H7 (cell line): ENCODE measurements at regions not wholly inside any gene's neighbourhood (a gene's known extent, or its start where the extent isn't known, plus 50 kb on each side); places are given as distances from the start of the nearest gene placed in this dataset.

Experiments used
- DNase-seq: peaks from one replicate; pipeline ENCODE4 v3.0.0; 2012
- H3K27me3 ChIP-seq: 2 replicates; pipeline ENCODE4 v1.6.0; 2011; ENCODE audit warnings: mild to moderate bottlenecking, low read length; ENCODE audit not compliant: control insufficient read depth, insufficient read depth
- H3K36me3 ChIP-seq: replicated peaks from 2 replicates; pipeline ENCODE4 v1.5.1; 2011; ENCODE audit warnings: low read length; ENCODE audit not compliant: control insufficient read depth, insufficient read depth
- H3K4me3 ChIP-seq: 2 replicates; pipeline ENCODE4 v1.5.1; 2011; ENCODE audit warnings: low read depth, mild to moderate bottlenecking, control low read depth, low read length, moderate library complexity; ENCODE audit not compliant: insufficient read depth

DNA sequence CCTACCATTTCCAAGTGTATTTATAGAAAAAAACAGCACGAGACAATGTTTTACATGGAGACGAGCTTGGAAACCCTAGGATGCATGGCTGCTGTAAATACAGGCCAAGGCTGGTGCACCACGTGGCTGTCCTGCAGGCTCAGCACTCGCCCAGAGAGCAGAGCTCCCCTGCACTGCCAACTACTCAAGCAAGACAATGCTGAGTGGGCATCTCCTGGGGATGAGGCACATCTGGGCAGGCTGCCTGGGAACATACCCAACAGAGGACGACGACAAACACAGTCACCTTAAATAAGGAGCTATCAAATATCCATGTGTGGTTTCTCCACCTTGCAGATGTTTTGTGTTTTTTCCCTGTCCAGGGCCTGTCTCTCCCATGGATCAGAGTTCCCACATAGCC lies 128.3 kb upstream of the PRMT8 start:
- H3K36me3 ChIP-seq, result no peaks in the 10 kb centered on the region
- DNase-seq, result no peak
- H3K27me3 ChIP-seq, result peaks cover 30% of the 10 kb centered on the region
- no peak overlapping the region for H3K4me3 ChIP-seq

DNA sequence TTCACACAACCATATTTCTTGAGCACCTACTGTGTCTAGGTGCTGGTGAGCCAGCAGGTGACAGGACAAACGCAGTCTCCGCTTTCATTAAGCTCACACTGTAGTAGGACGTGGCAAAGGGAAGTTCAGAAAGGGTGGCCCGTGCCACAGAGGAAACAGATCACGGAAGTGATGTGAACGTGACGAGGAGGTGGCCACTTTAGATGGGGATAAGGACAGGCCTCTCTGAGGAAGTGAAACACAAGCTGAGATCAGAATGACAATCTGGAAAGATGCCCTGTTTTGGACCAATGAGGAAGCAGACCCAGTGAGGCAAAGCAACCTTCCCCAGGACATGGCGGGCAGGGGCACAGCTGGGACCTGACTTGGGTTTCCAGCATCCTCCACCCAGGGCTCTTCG lies 127.4 kb upstream of the PRMT8 start:
- DNase-seq, result no peak
- Histone ChIP-seq H3K36me3 (no peaks in the 10 kb centered on the region), H3K27me3 (peaks cover 34% of the 10 kb centered on the region), H3K4me3 (no peak overlapping the region)

DNA sequence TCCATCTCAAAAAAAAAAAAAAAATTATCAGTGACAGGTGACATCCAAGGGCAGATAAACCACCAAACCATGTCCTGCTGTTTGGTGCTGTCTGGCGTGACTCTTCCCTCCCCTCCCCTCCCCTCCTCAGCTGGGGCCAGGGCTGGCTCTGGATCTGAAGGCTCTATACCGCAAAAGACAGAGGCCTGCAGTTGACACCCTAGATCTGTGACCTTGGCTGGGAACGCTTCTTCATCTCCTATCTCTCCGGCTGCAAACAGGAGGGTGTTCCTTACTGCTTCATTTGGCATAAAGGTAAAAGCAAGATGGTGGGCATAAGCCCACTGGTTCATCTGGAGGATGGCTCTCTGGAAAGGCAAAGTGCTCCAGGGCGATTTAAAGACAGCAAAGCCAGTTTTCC lies 126.8 kb upstream of the PRMT8 start:
- Histone ChIP-seq H3K36me3 (no peaks in the 10 kb centered on the region), H3K4me3 (no peak overlapping the region), H3K27me3 (peaks cover 36% of the 10 kb centered on the region)
- DNase-seq, result no peak

DNA sequence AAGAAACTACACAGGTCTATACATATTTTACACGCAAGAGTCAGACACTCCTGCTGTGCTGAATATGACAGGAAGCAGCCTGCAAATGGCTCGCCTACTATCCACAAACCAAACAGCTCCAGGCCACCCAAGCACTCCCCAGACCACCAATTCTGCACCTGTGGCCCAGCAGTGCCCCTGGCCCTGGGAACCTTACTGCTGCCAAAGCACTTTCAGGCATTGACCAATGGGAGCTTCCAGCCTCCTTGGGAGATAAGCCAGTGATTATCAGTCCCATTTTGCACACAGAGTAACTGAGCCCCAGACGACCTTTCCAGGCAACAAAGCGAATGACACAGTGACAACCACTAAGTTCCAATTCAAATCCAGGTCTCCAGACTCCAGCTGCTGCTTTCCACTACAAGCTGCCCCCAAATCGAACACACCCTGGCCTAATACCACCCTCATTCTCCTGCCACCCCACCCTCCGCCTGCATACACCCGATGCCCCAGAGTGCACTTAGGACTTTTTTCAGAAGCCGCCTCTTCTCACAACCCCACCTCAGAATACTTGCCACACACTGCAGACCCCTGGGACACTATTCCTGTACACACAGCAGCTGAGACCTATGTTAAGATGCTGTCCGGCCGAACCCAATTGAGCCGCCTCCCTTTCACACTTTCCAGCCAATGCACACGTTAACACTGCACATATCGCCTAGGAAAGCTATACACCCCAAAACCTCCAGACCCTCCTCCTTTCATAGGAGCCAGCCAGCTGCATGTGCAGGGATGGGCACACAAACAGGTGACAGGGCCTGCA lies 126.1 kb upstream of the PRMT8 start:
- Histone ChIP-seq H3K27me3 (peaks cover 36% of the 10 kb centered on the region), H3K36me3 (no peaks in the 10 kb centered on the region), H3K4me3 (peak overlapping the region; percentile 54; the same call in 1 of the 2 replicates)
- DNase-seq, result no peak

DNA sequence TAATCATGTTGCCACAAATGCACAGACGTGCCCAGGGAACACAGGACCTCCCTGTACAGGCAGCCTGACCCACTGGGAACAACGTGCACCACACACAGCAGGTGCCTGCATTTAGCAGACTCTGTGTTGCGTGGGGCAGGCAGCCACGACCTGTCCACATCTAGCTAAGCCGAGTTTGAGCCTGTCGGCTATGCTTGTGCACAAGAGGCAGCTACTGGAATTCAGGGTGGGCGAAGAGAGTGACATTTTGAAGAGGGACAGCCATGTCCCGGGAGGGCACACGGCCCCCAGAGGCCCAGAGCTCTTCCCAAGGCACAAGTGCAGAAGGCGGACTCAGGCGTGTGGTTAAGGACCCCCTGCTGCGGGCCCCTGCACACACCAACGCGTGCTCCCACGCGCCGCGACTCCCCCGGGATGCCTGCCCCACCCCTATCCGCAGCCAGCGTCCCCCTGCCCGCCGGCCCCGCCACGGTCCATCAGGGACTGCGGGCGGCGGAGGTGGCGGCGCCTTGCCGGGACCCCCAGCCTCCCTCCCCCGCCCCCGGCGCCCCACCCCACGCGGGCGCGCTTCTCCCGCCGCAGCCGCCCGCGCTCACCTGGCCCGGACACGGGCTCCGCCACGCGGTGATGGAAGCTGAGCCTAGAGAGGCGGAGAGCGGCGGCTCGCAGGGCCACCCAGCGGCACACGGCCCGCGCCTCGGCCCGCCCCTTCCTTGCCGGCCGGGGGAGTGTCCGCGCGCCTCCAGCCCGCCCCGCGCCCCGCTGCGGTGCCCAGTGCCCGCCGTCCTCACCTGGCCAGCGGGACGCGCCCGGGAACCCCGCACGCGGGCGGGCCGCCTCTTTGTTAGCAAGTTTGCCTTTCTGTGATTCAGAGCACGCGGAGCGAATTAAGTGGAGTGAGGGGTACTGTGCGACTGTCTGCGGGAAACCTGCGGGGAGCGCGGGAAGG lies 125.3 kb upstream of the PRMT8 start:
- peak; percentile 95 for DNase-seq
- Histone ChIP-seq H3K27me3 (peaks cover 38% of the 10 kb centered on the region), H3K36me3 (no peaks in the 10 kb centered on the region), H3K4me3 (peak overlapping the region; percentile 54)

DNA sequence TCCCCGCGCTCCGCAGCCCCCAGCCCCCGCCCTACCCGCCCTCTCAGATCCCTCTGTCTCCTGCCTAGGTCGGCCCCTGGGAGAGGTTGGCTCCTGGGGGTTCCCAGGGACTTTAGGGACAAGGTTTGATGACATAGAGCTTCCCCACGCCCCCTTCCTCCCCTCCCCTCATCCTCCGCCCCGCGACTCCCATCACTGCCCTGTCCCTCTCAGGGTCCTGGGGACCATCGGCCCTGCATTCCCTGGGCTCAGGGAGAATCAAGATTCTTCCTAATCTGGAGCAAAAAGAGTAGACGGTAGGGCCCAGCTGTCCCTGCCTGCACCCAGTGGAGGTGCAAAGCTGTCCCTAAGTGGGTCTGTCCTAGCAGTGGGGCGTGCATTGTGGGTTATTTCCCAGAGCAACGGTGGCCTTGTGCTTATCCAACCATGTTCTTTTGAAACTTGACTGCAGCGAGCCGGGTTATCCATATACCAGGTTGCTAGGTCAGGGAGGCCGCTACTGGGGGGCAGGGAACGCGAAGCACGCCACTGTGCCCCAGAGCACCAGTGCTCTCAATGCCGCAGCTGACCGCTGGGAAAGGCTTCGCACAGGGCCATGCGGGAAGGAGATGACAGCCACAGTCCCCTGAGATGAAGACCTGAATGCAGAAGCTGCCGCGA lies 124.4 kb upstream of the PRMT8 start:
- peak overlapping the region; percentile 54 for H3K4me3 ChIP-seq
- no peaks in the 10 kb centered on the region for H3K36me3 ChIP-seq
- peaks cover 38% of the 10 kb centered on the region for H3K27me3 ChIP-seq
- DNase-seq, result peak; percentile 80

DNA sequence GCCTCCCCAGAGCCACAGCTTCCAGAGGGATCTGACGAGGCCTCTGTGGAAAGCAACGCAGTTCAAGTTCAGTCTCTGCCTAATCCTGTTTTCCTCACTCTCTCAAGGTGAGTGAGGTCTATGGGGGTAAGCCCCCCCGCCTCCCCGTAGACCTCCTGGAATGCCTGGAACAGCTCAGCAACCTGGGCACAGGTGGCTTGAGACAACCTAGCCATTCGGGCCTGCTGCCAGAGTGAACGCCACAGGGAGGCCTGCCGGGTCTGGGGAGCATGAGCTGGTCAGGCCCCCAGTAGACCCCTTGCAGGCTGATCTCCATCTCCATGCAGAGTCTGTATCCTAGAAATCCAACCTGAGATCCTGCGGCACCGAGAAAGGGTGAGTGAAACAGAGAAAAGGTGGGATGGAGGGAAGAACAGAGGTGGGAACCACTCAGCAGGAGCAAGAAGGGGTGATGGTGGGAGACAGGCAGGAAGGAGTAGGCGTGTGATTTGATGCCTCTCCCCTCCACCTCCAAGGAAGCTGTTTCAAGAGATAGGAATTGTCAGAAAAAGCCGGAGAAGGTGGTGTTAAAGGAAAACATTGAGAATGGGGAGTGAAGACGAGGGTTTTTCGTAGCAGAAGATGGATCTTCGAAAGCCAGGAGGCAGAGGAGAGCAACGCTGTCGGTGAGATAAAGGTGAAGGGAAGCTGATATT lies 123.1 kb upstream of the PRMT8 start:
- no peaks in the 10 kb centered on the region for H3K36me3 ChIP-seq
- H3K27me3 ChIP-seq, result peaks cover 38% of the 10 kb centered on the region
- no peak for DNase-seq
- H3K4me3 ChIP-seq, result no peak overlapping the region

DNA sequence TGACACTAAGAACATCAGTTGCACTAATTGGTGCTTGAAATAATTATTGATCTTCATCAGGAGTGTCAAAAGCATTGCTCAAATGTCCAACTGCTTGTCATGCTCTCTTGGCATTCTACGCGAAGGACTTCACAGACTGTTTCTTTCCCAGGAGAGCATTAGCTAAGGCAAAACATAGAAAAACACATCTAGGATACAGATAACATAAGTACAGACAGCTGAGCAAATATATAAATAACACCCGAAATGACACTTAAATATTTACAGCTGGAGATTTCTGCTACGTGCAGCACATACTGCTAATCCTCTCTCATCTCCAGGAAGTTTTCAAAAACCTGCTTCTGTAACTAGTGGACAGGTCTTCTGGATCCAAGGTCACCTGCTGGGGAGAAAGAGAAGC lies 120.0 kb upstream of the PRMT8 start:
- peaks cover 23% of the 10 kb centered on the region for H3K27me3 ChIP-seq
- no peaks in the 10 kb centered on the region for H3K36me3 ChIP-seq
- no peak for DNase-seq
- no peak overlapping the region for H3K4me3 ChIP-seq

DNA sequence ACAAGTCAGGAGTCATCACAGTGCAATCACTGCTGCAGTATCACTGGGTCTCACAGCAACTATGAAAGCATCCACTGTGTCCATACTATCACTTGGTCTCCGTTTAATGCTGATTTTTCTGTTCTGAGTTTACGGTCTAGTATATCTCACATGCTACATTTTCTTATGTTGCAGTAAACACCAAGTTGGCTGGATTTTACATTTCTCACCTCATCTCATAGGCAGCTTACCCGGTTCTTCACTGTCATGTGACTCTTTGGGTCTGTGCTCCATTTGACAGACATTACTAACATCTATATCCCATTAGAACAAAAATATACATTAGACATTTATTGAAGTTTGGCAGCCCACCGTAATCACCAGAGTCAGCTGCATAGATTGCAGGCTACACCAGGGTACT lies 115.7 kb upstream of the PRMT8 start:
- Histone ChIP-seq H3K4me3 (no peak overlapping the region), H3K36me3 (no peaks in the 10 kb centered on the region), H3K27me3 (no peaks in the 10 kb centered on the region)
- DNase-seq, result no peak

DNA sequence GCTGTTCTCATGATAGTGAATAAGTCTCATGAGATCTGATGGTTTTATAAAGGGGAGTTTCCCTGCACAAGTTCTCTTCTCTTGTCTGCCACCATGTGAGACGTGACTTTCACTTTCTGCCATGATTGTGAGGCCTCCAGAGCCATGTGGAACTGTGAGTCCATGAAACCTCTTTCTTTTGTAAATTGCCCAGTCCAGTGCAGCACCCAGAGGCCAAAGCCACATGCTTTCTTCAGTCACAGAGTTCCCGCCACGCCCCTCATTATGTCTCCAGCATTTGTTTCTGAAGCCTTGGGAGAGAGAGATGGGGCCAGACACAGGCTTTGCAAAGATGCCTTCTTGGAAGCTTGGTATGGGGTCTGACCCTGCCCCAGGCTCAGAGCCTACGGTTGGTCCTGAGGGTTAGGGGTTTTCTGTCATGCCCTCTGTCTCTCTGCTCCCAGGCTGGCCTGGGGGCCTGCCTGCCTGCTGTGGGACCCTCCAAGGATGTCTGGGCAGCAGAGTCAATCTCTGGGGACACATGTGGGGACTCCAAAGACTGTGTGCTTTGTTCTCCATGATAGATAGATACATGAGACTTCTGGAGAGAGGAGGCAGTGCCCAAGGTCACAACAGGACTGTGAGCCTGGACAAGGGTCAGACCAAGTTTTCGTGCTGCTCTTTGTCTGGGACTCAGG lies 114.1 kb upstream of the PRMT8 start:
- DNase-seq, result no peak
- Histone ChIP-seq H3K4me3 (no peak overlapping the region), H3K27me3 (no peaks in the 10 kb centered on the region), H3K36me3 (no peaks in the 10 kb centered on the region)

DNA sequence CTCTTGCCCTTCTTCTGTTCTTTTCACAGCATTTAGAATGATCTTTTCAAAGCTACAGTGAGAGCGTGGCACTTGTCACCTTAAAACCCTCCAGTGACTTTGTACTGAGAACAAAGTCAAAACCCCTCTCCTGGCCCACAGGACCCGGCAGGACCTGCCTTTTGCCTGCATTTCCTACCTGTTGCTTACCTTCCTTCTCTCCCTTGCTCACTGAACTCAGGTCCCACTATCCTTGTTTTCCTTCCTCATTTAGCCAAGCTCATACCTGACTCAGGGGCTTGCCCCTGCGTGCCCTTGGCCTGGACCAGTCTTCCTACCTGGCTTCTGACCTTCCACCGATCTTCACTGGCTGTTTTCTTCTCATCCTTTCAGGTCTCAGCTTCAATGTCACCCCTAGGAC lies 112.3 kb upstream of the PRMT8 start:
- Histone ChIP-seq H3K36me3 (no peaks in the 10 kb centered on the region), H3K27me3 (no peaks in the 10 kb centered on the region), H3K4me3 (no peak overlapping the region)
- DNase-seq, result no peak

DNA sequence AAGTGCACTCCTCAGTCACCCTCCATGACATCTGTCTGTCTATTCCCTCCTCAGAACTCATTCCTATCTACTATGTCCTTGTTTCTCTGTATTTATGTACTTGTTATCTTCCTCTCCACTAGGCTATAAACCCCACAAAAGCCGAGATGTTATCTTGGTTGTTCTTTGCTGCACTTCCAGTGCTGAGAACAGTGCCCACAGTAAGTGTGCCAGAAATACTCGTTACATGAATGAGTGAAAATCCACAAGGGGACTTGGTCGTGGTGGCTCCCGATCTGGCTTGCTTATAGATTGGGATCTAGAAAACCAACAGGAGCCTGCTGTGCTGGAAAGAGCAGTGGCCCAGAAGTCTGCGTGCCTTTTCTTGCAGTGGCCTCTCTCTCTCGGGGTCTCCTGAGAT lies 111.9 kb upstream of the PRMT8 start:
- DNase-seq, result no peak
- no peak overlapping the region for H3K4me3 ChIP-seq
- no peaks in the 10 kb centered on the region for H3K36me3 ChIP-seq
- H3K27me3 ChIP-seq, result no peaks in the 10 kb centered on the region

DNA sequence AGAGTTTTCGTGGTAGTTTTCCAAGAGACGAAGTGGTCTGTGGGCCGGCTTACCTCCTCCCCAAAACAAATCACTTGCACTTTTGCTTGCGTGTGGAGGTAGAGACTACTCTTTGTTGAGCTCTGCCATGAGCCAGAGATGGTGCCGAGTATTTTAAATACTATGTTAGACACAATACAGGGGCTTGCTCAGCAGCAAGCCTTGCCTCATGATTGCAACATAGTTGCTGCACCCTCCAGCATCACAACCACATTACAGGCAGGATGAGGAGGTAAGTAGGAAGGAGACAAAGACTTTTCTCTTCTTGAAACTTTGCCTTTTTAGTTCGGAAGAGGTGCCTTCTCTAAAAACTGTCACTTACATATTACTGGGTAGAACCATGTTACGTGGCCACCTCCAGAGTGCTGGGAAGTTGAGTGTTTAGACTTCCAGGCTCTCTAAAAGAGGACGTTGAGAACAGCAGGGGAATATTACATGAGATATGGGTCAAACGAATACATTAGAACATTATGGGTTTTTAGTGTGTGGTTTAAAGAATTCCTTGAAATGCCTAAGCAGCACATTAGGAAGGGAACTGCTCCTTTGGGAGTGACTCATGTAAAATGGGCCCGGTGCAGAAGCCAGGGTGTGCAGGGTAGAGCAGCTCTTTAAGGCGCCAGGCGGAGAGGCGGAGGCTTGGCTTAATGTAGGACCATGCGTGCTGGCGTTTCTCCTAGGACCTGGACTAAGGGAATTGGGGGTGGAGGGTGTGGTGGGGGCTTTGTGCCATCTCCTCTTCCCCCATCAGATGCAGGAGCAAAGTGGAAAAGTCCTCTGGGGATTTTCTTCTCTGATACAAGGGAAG lies 110.6 kb upstream of the PRMT8 start:
- DNase-seq, result no peak
- no peak overlapping the region for H3K4me3 ChIP-seq
- no peaks in the 10 kb centered on the region for H3K36me3 ChIP-seq
- H3K27me3 ChIP-seq, result no peaks in the 10 kb centered on the region
